GM21529 (cell line): ENCODE measurements at regions not wholly inside any gene's neighbourhood (a gene's known extent, or its start where the extent isn't known, plus 50 kb on each side); places are given as distances from the start of the nearest gene placed in this dataset.
"Not testable (repeated sequence)": the region's sequence is repeated elsewhere in the genome, so short reads cannot be mapped to it uniquely, and the experiment has no call there.

Experiments used
- ATAC-seq: cut with Tn5 transposase; IDR thresholded peaks from one replicate; pipeline ENCODE4 v1.9.1; 2021; ENCODE audit not compliant: unreplicated experiment

DNA sequence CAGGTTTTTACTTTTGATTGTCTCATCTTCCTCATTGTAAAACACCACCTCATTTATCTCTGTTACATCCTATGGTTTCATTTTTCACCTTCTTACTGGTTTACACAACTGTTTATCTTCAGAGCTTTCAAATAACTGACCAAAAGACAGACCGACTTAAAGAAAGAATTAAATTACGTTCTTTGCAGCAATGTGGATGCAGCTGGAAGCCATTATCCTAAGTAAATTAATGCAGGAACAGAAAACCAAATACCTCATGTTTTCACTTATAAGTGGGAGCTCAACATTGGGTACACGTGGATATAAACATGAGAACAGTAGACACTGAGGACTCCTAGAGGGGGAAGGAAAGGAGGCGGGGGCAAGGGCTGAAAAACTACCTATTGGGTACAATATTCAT is 729.0 kb upstream of the USP15 start:
- ATAC-seq: no peak

DNA sequence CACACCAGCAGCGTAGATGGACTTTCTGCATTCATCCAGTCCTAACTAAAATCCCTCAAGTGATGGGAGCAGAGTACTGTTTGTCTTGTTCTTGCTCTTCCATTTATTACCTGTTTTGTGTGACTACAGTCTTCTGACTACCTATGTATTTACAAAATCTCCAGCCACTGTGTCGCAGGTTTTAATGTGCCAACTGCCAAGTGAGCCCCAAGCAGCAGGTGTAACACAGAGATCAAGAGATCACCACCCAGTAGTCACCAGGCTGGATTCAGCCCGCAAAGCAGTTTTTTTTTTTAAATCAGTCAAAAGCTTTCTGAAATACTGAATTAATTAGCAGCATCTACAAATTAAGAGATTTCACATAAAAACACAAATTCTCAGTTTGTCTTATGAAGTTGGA is 724.1 kb upstream of the USP15 start:
- ATAC-seq: no peak

DNA sequence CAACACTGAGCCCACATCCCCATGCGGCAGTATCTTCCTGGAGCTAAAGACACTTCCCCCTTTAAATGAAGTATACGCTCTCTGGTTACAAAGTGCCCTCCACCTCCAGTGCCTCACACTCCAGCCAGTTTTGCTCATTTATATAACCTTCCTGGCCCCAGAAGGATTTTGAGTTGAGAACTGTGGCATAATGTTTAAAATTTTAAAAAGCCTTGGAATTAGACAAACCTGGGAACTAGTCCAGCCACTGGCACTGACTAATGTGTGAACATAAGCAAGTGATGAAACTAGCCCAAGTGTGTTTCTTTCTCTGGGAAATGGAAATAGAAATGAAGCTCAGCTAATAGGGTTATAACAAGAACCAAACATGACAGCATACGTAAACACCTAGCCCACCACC is 723.7 kb upstream of the USP15 start:
- ATAC-seq: no peak

DNA sequence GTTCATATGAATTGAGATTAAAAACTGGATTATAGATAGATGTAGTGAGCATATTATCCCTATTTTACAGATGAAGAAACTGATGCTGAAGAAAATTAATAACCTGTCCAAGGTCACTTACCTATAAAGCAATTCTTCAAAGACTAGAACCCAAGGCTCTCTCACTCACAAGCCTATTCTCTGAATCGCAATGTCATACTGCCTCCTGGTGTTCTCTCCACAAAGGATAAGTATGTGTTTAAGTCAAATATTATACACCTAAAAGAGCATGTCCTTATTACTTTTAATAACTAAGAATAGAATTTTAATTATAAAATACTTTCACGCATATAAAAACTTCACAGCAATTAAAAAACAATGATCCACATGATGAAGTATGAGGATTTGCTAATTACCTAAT is 721.3 kb upstream of the USP15 start:
- no peak for ATAC-seq

DNA sequence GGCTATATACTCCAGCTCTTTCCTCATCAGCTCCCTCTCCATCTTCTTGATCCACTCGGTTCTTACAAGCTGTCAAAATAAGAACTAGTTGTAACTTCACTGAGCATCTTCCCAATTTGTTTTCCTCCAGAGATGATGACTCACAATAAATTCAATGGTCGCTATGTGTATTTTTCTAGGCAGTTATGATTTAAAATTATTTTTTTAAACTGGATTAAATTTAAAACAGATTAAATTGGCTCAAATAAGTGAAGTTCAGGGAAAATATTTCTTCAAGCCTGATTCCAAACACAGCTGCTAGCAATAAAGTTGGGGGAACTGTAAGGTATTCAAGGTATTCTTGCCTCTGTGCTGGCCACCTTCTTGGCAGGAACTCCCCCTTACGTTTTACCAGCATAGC is 717.7 kb upstream of the USP15 start:
- no peak for ATAC-seq

DNA sequence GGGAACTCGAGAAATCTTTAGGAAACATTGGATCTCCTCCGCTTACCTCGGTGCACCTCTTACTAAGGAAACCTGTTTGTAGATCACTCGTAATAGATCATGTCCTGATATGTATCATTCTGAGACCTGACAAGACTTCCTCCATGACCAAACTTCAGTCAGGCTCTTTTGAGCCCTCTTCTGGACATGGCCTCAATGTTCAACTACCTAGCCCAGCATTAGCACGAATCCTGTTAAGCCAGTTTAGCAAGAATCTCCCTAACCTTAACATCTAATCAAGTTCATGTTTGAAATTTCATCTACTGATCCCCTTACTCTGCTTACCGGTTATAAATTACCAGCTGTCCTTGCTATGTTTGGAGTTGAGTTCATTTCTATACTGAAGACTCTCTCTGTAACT is 713.9 kb upstream of the USP15 start:
- ATAC-seq: no peak

DNA sequence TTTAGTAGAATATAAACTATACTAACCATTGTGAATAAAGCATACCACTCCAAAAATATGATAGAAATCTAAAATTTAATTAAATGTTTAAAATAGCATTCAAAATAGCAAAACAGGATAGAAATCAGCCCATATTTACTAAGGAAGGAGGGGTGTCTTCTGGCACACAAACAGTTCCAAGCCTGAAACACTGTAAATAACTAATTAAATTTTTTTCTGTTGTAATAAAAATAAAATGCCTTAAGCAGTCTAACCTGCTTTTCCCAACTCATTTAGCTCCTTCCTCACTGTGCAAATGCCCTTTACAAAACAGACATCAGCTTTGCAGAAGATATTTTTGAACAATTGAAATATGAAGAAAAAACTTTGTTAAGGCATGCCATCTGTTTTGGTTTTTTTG is 707.1 kb upstream of the USP15 start:
- ATAC-seq: no peak

DNA sequence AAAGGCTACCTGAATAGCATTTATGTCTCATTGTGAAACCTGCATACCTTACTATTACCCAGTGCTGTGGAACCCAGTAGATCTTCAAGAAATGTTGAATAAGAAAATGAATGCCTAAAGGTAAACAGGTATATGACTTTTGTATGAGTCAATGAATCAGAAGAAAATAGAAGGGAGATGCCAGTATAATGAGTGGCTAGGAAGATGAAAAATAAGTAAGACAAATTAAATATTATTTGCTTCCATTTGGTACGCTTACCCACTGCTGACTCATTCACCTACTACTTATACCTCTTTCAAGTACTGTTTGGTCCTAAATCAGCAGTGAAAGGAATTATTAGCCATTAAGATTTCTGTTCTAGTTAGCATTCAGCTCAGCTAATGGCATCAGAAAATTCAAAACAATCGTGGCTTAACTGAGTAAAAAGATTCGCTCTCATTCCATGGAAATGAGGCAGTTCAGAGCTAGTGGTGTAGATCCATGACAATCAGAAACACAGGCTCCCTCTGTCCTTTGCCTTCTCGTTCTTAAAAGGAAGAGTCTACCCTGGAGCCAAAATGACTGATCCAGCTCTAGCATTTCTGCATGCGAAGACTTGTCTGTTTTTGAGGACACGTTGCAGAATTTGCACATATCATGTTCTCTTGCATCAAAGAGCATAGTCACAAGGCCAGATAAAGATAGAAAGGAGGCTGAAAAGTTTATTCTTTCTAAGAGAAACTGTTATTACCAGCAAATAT is 705.8 kb upstream of the USP15 start:
- no peak for ATAC-seq

DNA sequence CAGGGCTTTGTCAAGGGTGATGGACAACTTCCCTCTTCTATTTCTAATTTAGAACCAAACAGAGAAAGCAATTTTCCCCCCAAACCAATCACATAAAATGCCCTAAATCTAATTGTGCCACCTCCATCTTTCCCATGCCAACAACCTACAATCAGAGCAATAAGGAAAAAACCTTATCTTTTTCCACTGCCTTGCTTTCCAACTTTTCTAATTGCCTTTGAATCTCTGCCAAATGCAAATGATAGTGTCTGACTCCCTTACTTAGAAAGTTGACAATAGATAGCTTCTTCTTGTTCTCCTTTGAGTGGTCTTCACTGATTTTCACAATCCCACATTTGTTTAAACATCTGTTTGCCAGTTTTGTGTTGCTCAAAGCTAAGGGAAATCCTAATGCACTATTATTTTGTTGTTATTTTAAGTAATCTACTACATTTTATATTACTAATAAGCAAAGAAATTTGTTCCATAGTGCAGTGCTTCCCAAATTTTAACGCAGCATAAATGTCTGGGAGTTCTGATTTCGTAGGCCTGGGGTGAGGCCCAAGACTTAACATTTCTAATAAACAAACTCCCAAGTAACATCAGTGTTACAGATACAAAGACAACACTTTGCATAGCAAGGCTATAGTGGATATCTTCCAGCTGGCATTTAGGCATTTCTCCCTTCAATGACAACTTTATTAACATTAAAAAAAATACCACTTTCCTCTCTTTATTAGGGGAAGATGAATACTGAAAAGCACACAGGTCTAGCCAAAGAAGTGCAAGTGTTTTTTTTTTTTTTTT is 696.3 kb upstream of the USP15 start:
- ATAC-seq: no peak

DNA sequence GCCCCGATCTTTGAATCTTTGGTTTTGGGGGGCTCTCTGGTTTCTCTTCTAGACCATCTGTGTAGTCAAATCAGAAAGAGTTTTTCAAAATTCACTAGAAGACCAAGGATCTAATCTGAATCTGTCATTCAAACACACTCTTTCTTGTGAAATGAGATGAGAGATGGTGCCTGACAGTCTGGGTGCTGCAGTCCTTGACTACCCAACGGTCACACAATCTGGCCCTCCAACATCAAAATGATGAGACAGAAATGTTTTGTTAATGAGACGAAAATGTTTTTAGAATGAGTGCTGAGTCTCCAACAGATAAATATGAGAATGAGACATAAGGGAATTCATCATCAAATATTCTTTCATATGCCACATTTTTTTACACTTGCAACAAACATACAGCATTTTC is 695.7 kb upstream of the USP15 start:
- ATAC-seq: no peak

DNA sequence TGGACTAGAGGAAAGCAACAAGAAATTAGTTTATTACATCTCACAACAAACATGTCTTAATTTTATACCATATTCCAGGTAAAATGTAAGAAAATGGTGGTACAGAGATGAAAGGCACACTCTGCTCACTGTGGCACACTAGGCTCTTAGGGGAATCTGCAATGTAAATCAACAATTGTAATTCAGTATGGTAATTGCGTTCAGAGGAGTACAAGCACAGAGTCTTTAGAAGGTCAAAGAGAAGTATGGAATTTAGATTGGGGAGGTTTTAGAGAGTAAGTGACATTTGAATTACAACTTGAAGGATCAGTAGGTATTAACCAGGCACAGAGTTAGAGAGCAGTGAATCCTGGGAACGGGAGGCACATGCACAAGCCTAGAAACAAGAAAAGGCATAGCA is 694.0 kb upstream of the USP15 start:
- ATAC-seq: no peak

DNA sequence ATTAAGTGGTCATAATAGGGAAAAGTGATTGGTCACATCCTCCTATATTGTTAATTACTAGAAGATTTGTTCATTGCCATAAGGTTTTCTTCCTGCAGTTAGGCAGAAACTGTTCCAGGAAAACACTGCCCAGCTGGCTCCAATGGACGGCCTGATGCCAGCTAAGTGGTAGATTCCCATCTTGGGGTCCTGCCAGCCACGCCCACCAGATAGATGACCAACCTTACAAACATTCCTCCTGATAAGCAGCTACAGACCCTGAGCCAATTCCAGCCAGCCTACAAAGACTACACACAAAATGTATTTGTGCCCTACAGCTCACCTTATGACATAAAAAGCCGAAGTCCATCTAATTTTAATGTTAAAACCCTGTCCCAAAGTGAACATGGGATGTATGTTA is 685.9 kb upstream of the USP15 start:
- ATAC-seq: no peak

DNA sequence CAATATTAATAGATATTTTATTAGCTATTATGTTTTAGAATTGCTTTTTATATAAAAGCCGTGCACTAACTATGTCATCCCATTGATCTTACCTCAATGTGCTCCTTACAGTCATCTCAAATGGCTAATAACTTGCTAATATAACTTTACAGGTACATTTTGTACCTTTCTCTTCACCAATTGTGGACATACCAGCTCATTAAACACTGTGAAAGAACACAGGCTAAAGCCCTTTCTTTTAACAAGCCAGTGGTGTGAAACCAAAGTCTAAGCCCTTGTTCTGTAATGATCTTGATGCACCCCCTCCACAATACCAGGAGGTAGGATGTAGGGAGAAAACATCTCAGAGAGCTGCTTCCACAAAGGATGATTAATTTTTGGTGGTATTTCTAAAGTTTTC is 675.3 kb upstream of the USP15 start:
- no peak for ATAC-seq

DNA sequence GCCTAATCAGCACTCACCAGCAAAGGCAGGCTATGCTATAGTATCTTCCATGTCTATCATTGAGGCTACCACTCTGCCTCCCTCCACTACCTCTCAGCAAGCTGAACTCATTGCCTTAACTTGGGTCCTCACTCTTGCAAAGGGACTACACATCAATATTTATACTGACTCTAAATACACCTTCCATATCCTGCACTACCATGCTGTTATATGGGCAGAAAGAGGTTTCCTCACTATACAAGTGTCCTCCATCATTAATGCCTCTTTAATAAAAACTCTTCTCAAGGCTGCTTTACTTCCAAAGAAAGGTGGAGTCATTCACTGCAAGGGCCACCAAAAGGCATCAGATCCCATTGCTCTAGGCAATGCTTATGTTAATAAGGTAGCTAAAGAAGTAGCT is 669.3 kb upstream of the USP15 start:
- not testable (repeated sequence) for ATAC-seq

DNA sequence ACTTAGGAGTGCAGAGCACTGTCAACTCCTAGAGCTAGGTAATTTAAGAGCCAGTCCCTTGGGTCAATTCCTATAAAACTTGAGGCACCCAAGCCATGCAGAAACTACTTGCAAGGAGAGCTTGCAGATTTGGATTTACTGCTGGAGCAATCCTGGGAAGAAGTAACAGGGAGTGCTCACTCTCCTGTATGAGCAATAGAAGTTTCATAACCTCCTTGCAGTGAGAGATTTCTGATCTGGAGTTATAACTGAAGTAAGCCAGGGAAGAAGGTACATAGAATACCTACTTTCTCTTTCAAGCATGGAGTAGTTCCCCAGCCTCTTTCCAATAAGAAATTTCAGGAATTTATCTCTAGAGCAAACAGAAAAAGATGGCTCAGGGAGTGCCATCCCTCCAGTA is 650.1 kb upstream of the USP15 start:
- no peak for ATAC-seq

DNA sequence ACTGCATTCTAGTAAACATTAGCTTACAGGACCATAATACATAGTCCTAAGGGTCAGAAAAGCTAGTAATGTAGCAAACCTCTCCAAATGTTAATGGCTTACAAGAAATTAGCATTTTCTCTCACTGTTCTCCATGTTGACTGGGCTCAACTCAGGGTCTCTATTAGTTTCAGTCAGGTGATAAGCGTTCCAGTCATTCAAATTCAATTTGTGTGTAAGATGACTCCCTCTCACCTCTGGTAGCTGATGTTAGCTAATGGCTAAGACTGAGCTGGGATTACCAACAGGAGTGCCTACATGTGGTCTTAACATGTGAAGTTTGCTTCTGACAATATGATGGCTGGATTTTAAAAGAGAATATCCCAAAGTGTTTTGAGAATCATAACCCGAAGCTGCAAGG is 630.5 kb upstream of the USP15 start:
- no peak for ATAC-seq

DNA sequence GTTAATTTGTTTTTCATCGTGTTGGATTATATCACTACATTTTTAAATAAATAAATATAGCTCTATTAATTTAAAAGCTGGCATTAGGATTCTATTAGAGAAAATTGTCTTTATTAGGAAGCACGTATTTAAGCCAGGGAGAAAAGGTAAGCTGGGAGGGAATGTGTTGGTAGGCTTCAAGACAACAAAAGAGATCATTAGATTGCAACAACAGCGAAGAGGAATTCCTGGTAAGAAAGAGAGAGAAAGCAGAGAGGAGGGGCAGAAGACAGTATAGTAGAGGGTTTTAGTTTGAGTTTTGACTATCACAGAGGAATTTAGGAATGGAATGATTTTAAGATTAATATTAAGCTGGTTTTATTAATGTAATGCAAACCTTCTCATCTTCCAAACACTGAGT is 613.6 kb upstream of the USP15 start:
- no peak for ATAC-seq

DNA sequence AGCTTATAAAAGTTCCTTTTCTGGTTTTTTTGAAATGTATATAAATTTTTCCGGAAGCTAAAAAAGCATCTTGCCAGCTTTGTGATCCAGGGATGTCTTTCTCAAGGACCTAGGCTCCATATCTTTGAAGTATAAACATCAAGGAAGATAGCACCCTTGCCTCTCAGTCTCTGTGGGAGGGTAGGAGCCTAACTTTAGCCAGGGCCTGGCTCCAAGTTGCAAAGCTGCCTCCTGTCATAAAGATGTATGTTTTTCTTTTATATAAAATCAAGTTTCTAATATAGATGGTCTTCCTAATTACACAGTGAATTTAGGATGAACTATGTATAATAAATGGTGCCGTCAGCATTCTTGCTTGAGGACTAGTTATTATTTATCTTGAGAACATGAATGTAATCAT is 612.6 kb upstream of the USP15 start:
- no peak for ATAC-seq

DNA sequence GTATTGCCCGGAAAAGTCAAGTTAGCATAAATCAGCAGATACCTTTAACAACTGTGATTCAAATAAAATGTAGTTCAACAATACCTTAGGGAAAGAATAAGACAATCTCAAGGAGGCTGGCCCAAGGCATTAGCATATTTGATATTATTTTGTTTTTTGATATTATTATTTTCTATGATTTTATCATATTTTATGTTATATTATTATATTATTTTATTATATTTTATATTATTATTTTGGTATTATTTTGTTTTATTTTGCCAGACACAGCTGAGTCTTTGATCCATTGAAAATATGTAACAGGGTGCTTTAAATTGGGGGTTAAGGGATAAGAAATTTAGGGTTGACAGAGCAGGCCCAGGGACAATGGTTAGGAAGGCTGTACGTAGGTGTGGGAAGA is 607.9 kb upstream of the USP15 start:
- ATAC-seq: no peak

DNA sequence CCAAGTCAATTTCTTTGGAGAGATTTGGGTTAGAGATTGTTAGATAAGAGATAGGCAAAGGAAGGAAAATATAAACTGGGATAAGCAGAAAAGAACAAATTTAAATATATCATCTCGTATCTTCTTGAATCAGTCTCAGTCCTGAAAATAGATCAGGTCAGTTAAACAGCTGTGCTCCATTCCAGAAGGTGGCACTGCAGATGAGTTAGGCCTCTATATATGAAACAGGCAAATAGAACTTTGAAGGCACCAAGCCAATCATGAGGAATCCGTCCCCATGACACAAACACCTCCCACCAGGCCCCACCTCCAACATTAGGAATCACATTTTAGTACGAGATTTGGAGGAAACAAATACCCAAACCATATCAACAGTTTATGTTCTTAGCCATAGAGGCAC is 605.5 kb upstream of the USP15 start:
- no peak for ATAC-seq

DNA sequence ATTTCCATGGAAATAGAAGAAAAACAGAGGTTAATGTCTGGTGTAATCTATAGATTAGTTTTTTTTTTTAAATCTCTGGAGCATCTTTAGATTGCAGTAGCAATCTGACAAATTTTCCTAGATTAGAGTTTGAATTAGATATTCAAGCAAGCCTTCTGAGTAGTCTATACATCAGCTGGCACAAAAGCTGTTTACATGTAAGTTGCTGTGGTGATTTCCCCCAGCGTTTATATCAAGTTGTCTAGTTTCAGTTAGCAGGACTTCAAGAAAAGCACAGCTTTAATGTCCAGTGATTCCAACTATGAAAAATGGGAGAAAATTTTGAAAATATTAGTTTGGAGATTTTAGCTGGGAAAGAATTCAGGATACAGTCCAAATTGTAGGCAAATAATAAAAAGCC is 605.0 kb upstream of the USP15 start:
- ATAC-seq: no peak

DNA sequence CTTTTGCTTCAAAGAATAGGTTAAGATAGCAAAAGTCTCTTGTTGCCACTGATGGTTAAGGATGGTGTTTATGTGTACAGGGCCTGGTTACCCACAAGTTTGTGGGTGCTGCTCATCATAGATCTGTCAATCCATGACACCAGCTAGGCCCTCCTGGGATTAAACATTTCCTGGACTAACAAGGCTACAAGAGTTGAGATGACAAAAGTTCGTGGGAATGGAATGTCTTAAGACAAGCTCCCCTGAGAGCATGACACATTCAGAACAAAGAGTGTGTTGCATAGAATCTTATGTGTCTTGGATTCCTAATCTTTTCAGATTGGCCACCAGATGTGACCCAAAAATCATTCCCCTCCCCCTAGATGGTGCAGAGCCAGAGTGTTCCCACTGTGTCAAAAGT is 592.5 kb upstream of the USP15 start:
- no peak for ATAC-seq

DNA sequence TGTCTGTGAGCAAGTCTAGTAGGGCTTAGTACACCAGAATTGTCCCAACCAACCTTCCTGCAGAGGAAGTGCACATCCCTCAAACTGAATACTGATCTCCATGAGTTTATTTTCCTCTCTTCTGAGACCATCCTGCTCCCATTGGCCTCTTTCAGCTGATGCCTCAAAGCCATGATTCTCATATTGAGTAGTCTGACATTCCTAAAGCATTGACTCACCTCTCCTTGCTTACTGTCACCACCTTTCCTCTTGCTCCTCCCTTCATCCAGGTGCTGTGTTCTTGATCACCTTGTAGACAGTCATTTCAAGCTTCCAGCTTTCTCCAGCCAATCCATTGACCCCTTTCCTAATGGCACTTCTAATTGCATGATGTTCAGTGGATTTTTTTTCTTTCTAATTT is 583.7 kb upstream of the USP15 start:
- ATAC-seq: no peak
